Activated CD4-positive, CD25-positive, alpha-beta regulatory T cell treated with anti-CD3 and anti-CD28 coated beads, Interleukin-2, amount 50 U/mL, for 16 hours (primary cell): ENCODE measurements at regions not wholly inside any gene's neighbourhood (a gene's known extent, or its start where the extent isn't known, plus 50 kb on each side); places are given as distances from the start of the nearest gene placed in this dataset.
"Not testable (repeated sequence)": the region's sequence is repeated elsewhere in the genome, so short reads cannot be mapped to it uniquely, and the experiment has no call there.

Source experiments
- DNase-seq: peaks from one replicate; pipeline ENCODE4 v3.0.0-alpha.2; 2020; ENCODE audit warnings: low read depth, low spot score

GRCh38 chr13:34357435-34358232 lies 539.7 kb downstream of the RFC3 start:
- DNase-seq, result no peak

- DNase-seq, result no peak
Measured at GRCh38 chr13:34358811-34359513, 541.0 kb downstream of the RFC3 start.

GRCh38 chr13:34360702-34361101 lies 542.8 kb downstream of the RFC3 start:
- DNase-seq, result no peak

- no peak for DNase-seq
Measured at GRCh38 chr13:34361560-34361959, 543.6 kb downstream of the RFC3 start.

GRCh38 chr13:34363266-34363665 lies 545.3 kb downstream of the RFC3 start:
- no peak for DNase-seq

- DNase-seq, result no peak
Measured at GRCh38 chr13:34364633-34365032, 546.7 kb downstream of the RFC3 start.

GRCh38 chr13:34369931-34370330 lies 552.0 kb downstream of the RFC3 start:
- DNase-seq, result no peak

GRCh38 chr13:34371108-34371507 lies 553.2 kb downstream of the RFC3 start:
- no peak for DNase-seq

GRCh38 chr13:34371645-34372395 lies 553.9 kb downstream of the RFC3 start:
- DNase-seq, result no peak

GRCh38 chr13:34372581-34372980 lies 554.6 kb downstream of the RFC3 start:
- DNase-seq, result no peak

- no peak for DNase-seq
Measured at GRCh38 chr13:34376483-34376882, 558.5 kb downstream of the RFC3 start.

GRCh38 chr13:34381228-34381627 lies 560.8 kb upstream of the NBEA start:
- DNase-seq, result no peak

- no peak for DNase-seq
Measured at GRCh38 chr13:34383728-34384127, 558.3 kb upstream of the NBEA start.

- DNase-seq, result not testable (repeated sequence)
Measured at GRCh38 chr13:34386229-34386628, 555.8 kb upstream of the NBEA start.

GRCh38 chr13:34391076-34391475 lies 551.0 kb upstream of the NBEA start:
- no peak for DNase-seq

GRCh38 chr13:34401696-34402095 lies 540.4 kb upstream of the NBEA start:
- DNase-seq, result no peak

GRCh38 chr13:34405410-34406181 lies 536.5 kb upstream of the NBEA start:
- no peak for DNase-seq

- no peak for DNase-seq
Measured at GRCh38 chr13:34408640-34409039, 533.4 kb upstream of the NBEA start.

- DNase-seq, result no peak
Measured at GRCh38 chr13:34409496-34410182, 532.4 kb upstream of the NBEA start.

- no peak for DNase-seq
Measured at GRCh38 chr13:34410678-34411077, 531.4 kb upstream of the NBEA start.

GRCh38 chr13:34411177-34411576 lies 530.9 kb upstream of the NBEA start:
- DNase-seq, result no peak
